RPMI8226 (cell line): ENCODE measurements at regions not wholly inside any gene's neighbourhood (a gene's known extent, or its start where the extent isn't known, plus 50 kb on each side); places are given as distances from the start of the nearest gene placed in this dataset.
"Not testable (repeated sequence)": the region's sequence is repeated elsewhere in the genome, so short reads cannot be mapped to it uniquely, and the experiment has no call there.

ENCODE experiments used
- DNase-seq: peaks from one replicate; pipeline ENCODE4 v3.0.0-alpha.2; 2015

DNA sequence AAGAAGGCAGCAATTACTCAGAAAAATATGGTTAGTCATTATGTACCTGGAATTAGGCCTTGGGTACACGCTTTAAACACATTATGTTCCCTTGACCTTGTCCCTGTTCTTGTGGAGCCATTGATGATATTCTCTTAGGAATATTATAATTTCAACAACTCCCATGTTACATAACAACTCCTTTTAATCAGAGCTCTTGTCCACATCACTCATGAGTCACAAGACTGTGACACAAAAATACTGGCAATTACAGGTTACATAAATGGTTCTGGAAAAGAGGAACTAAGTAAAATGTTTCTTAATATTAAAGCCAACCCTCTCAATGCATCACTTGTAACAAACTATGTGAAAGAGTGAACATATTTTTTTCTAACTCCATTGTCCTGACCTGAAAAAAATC lies 143.8 kb upstream of the PCLO start:
- DNase-seq = no peak

DNA sequence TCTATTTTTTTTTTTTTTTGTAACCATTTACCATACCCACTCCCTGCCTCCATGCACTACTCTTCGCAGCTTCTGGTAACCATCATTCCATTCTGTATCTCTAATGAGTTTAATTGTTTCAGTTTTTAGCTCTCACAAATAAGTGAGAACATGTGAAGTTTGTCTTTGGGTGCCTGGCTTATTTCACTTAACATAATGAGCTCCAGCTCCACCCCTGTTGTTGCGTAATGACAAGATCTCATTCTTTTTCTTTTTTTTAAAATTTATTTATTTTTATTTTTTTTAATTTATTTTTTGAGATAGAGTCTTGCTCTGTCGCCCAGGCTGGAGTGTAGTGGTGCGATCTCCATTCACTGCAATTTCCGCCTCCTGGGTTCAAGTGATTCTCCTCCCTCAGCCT lies 142.3 kb upstream of the PCLO start:
- no peak for DNase-seq

DNA sequence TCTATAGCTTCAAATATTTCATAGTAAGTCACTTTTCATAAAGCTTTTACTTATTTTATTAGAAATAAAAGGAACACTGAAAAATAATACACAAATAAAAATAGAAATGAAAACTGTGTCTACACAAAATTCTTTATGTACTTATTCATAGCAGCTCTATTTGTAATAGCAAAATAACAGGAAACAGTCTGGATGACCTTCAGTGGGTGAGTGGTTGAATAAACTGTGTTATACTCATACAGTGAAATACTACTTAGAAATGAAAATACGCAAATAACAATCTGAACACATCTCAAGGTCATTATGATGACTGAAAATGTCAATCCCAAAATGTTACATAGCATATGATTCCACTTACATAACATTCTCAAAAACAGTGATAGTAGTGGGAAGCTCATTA lies 138.7 kb upstream of the PCLO start:
- DNase-seq = no peak

DNA sequence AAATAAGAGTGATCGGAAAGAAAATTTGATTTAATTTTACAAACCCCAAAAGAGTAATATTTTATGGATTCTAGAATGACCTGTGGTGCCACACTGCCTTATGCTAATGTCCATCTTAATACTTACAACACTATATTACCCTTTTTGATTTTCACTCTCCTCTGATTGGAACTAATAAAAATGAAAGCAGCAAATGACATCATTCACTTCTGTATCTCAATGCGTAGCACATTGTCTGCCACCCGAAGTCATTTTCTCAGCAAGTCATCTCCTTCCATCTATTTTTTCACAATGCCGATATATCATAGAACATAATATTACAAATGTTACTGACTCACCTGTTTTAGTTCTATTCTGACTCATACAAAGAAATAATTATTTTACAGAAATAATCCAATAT lies 127.5 kb upstream of the PCLO start:
- DNase-seq = no peak

DNA sequence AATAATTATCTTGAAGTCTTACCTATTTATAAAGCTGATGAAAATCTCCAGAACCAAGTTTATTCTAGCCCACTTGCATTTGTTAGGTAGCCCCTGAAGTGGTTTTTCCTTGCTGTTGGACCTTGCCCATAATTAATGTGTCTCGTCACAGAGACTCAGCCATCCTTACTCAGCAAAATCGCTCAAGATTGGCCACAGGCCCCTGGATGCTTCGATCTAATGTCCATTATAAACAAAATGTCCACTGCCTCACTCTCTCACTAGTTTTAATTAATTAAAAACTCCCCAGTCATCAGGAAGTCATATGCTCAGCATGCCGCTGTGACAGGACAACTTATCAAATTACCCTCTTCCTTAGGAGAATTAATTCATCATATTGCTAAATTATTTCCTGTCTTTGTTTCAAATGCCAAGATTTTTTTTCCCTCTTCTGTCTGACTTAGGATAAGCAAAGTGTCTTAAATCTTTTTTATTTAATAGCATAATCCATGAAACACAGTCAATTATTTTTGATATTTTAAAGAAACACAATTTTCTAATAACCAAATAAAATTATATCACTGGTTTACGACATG lies 126.8 kb upstream of the PCLO start:
- no peak for DNase-seq

GRCh38 chr7:83280671-83281070 lies 118.0 kb upstream of the PCLO start:
- DNase-seq = no peak

DNA sequence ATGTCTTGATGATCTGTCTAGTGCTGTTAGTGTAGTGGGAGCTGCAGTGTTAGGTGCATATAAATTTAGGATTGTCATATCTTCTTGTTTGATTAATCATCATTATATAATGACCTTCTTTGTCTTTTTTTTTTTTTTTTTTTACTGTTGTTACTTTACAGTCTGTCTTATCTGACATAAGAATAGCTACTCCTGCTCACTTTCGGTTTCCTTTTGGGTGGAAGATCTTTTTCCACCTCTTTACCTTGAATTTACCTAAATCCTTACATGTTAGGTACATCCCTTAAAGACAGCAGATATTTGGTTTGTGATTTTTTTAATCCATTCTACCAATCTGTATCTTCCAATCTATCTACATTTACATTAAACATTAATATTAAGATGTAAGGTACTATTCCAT lies 113.6 kb upstream of the PCLO start:
- no peak for DNase-seq

DNA sequence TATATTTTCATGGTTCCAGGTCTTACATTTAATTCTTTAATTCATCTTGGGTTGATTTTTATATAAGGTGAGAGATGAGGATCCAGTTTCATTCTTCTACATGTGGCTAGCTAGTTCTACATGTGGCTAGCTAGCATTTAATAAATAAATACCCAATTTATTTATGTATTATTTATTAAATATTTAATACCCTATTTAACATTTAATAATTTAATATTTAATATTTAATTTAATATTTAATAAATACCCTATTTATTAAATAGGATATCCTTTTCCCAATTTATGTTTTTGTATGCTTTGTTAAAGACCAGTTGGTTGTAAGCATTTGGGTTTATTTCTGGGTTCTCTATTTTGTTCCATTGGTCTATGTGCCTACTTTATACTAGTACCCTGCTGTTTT lies 111.0 kb upstream of the PCLO start:
- no peak for DNase-seq

DNA sequence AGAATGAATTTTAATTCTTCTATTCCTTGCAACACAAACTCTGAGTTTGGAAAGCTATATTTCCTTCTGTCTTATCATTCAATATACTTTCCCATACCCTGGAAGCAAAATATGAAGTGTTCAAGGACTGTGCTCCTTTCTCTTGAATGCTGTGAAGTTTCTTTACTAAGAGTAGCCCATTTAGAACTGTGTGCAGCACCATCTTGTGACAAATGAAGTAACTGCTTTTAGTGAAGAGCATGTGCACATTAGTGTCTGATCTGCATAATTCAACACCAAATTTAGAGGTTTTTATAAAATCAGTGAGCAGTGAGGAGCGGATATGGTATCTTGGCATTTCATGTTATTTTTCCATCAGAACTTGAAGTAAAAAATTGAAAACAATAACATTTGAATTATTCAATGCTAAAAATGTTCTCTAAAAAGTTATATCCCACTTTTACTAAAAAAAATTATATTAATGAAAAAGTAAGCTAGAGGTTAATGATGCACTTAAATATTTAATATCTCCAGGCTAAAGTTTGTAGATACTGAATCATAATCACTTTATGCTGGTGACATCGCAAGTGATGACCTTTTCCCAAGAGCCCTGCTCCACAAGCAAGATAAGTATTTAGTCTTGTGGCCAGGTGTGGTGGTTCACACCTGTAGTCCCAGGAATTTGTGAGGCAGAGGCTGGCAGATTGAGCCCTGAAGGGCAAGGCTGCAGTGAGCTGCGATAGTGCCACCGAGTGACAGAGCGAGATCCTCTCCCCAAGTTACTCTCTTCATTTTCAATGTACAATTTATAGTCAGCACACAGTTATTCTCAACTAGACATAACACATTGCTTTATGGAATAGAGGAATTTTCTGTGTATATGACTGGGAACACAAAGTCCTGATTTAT lies 108.8 kb upstream of the PCLO start:
- DNase-seq = peak; percentile 30

DNA sequence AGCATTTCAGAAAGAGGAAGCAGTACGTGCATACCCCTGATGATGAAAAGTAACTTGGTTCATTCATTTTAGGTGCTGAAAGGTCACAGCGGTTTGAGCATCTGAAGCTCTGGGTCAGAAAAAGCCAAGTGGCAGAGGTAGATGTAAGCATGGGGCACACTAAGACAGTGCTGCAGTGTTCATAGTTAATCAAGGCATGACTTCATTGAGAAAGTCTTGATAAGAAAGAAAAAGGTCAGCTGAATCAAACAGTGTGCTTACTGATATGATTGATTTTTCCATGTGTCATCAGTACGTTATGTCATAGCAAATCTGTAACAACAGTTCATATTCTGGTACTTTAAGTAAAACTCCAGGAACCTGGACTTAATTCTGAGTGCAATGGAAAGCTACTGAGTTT lies 107.7 kb upstream of the PCLO start:
- no peak for DNase-seq

GRCh38 chr7:83267141-83267631 lies 104.5 kb upstream of the PCLO start:
- no peak for DNase-seq

DNA sequence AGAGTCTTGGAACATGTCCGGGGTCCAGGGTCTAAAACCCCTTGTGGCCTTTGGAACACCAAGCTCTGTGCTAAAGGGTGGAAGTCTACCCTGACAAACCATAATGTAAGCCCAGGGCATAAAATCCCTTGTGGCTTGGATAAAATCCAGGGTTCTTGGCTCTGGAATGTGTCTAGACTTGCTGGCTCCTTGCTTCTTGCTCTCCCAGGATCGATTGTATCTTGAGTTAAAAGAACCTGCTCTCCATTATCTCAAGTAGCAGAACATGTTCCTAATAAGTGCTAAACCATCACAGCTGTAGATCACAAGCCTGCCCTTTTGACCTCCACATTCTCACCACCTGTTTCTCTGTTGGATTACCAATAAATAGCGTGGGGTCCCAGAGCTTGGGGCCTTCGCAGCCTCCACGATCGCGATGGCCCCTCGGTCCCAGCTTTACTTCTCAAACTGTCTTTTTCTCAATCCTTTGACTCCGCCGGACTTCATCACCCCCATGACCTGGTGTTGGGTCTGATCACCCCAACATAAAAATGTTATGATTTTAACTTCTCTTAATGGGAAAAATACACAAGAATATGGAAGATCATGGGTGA lies 100.9 kb upstream of the PCLO start:
- not testable (repeated sequence) for DNase-seq

GRCh38 chr7:83259064-83259463 lies 96.4 kb upstream of the PCLO start:
- no peak for DNase-seq

GRCh38 chr7:83248000-83248399 lies 85.3 kb upstream of the PCLO start:
- no peak for DNase-seq

- DNase-seq = not testable (repeated sequence)
Measured at GRCh38 chr7:83219231-83219630, 56.5 kb upstream of the PCLO start.

DNA sequence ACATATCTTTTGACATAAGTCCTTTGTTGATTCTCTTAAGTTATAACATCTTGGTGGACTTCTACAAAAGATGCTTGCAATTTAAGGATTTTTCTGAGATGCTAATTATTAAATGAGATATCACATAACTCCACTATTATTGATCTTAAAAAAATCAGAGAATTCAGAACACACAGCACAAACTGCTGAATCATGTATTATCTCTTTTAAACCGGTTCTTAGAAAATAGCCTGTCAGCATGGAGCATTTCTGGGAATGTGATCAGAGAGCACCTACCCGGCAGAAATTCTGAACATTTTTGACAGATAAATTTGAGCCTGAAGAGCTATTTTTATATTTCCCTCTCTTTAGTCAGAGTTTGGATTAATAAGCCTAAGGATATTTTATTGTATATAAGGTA lies 50.2 kb upstream of the PCLO start:
- DNase-seq = no peak
